ENCODE measurements at regions not wholly inside any gene's neighbourhood (a gene's known extent, or its start where the extent isn't known, plus 50 kb on each side); places are given as distances from the start of the nearest gene placed in this dataset.

DNA sequence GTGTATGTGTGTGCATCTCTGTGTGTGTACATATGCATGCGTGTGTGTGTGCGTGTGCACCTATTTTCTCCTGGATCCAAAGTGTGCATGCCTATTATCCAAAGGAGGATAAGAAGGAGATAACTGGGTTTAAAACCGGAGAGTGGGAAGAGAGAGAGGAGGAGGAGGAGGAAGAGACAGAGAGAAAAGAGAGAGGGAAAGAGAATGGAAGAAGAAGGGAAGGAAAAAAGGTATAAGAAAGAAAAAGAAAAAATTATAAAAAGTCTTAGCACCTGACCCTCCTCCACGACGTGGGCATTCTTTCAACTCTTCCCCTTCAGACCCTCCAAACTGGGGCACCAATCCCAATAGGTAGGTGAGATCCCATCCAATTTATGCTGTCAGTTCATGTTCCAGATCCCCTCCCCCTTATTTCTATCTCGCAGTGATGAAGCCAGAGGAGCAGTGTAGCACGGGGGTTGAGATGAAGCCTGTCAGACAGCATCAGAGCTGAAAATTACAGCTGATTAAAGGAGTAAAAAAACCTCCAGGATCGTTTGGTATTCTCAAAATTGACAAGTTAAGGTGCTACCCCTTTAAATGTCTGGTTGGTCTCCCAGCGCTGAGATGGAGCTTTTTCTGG, 386.7 kb upstream of the ATP5MC3 start:
- H3K4me1 ChIP-seq: peaks cover 8% of the 10 kb centered on the region
- peak overlapping the region; percentile 58 for H2AFZ ChIP-seq
- TF ChIP-seq, protein P1, sequence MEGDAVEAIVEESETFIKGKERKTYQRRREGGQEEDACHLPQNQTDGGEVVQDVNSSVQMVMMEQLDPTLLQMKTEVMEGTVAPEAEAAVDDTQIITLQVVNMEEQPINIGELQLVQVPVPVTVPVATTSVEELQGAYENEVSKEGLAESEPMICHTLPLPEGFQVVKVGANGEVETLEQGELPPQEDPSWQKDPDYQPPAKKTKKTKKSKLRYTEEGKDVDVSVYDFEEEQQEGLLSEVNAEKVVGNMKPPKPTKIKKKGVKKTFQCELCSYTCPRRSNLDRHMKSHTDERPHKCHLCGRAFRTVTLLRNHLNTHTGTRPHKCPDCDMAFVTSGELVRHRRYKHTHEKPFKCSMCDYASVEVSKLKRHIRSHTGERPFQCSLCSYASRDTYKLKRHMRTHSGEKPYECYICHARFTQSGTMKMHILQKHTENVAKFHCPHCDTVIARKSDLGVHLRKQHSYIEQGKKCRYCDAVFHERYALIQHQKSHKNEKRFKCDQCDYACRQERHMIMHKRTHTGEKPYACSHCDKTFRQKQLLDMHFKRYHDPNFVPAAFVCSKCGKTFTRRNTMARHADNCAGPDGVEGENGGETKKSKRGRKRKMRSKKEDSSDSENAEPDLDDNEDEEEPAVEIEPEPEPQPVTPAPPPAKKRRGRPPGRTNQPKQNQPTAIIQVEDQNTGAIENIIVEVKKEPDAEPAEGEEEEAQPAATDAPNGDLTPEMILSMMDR (IDR thresholded peaks at IDR 0.05): no peak
- H3K36me3 ChIP-seq (ENCODE audit: control insufficient read depth, insufficient read depth, low read length): no peaks in the 10 kb centered on the region
- no peaks in the 10 kb centered on the region for H3K27me3 ChIP-seq (ENCODE audit: control insufficient read depth, insufficient read depth, low read length)
- H3K4me2 ChIP-seq (ENCODE audit: low read length): peak overlapping the region; percentile 36
- no peak overlapping the region for H3K27ac ChIP-seq
- no peak overlapping the region for H3K4me3 ChIP-seq (ENCODE audit: low read depth, low read length)
- H3K9ac ChIP-seq: no peak overlapping the region
- H3K9me3 ChIP-seq (ENCODE audit: control insufficient read depth, low read length): no peaks in the 10 kb centered on the region
- H3K79me2 ChIP-seq: no peaks in the 10 kb centered on the region

DNA sequence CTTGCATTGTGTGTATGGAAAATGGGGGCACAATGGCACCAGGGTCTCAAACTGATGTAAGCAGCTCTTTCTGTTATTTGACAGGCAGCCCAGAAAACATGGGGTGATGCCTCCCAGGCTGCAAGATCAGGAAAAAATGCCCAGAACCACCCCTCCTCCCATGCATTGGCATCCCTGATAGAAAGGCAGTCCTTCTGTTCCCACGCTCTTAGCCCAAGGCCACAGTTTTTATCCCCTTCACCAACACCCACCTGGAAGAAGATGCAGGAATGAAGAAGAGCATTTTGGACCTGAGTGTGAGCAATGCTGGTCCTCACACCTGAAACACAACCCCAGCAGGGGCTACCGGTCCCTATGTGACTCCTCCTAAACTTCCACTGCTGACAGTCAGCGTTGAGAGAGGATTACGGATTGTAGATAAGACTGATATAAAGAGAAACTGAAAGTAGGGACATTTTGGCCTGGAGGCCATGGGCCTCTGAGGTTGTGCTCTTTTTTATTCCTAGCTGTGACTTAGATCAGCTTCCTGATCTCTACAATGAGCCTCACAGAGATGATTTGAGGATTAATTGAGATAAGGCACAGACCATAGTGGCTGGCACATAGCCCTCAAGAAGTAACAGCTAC, 386.0 kb upstream of the ATP5MC3 start:
- no peaks in the 10 kb centered on the region for H3K36me3 ChIP-seq (ENCODE audit: control insufficient read depth, insufficient read depth, low read length)
- no peaks in the 10 kb centered on the region for H3K27me3 ChIP-seq (ENCODE audit: control insufficient read depth, insufficient read depth, low read length)
- H3K27ac ChIP-seq: no peak overlapping the region
- H3K9me3 ChIP-seq (ENCODE audit: control insufficient read depth, low read length): no peaks in the 10 kb centered on the region
- no peak overlapping the region for H3K9ac ChIP-seq
- H2AFZ ChIP-seq: peak overlapping the region; percentile 58
- TF ChIP-seq, protein P1 (IDR thresholded peaks at IDR 0.05): no peak
- H3K4me1 ChIP-seq: peaks cover 8% of the 10 kb centered on the region
- no peaks in the 10 kb centered on the region for H3K79me2 ChIP-seq
- no peak overlapping the region for H3K4me3 ChIP-seq (ENCODE audit: low read depth, low read length)
- peak overlapping the region; percentile 36 for H3K4me2 ChIP-seq (ENCODE audit: low read length)

DNA sequence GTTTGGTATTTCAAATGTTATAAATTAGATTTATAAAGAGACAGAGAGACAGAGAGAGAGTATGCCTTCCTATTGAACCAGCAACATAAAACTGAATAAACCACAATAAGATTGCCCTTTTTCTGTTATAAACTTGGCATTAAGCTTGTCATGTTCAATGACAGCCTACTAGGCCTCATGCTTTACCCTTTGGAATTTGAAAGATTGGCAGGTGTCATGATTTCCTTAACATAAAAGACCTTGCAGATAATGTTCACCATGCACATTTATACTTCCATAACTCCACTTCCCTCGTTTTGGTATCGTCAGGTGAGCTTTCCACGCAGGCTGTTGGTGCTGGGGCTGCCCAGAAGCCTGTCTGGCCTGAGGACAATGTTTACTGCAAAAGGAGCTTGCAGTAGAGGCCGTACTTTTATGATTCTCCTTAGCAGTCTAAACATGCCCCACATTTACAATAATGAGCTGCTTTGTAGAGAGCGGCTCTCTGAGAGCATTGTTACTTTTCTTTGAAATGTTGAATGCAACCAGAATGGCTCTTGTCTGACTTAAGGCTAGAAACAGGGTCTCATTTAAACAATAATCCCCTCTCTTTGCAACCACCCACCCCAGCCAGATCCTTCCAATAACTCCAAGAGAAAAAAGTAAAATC, 379.1 kb upstream of the ATP5MC3 start:
- Histone ChIP-seq H3K4me2 (ENCODE audit: low read length) (no peak overlapping the region), H3K9ac (no peak overlapping the region), H3K4me3 (ENCODE audit: low read depth, low read length) (no peak overlapping the region), H2AFZ (no peak overlapping the region), H3K9me3 (ENCODE audit: control insufficient read depth, low read length) (no peaks in the 10 kb centered on the region), H3K27ac (no peak overlapping the region), H3K36me3 (ENCODE audit: control insufficient read depth, insufficient read depth, low read length) (no peaks in the 10 kb centered on the region), H3K79me2 (no peaks in the 10 kb centered on the region), H3K4me1 (no peaks in the 10 kb centered on the region), H3K27me3 (ENCODE audit: control insufficient read depth, insufficient read depth, low read length) (no peaks in the 10 kb centered on the region)
- TF ChIP-seq, protein P1 (IDR thresholded peaks at IDR 0.05): no peak

DNA sequence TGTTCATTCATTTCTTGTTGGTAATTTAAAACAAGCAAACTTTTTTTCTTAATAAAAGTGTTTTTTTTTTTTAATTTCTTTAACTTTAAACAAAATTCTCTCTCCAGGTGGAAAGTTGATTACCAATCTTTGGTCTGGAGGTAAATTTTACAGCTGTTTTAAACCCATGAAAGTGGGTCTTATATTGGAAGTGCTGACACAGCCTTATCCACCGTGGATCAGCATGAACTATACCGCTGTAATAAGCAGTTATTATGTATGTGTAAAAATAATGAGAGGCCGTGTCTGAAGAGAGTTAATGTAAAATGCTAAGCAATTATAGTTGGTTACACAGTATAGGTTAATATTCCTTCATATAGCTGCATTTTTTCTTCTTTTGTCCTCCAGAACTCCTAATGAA, 378.1 kb upstream of the ATP5MC3 start:
- TF ChIP-seq, protein P1 (IDR thresholded peaks at IDR 0.05): no peak
- Histone ChIP-seq H3K4me2 (ENCODE audit: low read length) (no peak overlapping the region), H3K4me3 (ENCODE audit: low read depth, low read length) (no peak overlapping the region), H3K27ac (no peak overlapping the region), H3K27me3 (ENCODE audit: control insufficient read depth, insufficient read depth, low read length) (no peaks in the 10 kb centered on the region), H3K9ac (no peak overlapping the region), H2AFZ (no peak overlapping the region), H3K79me2 (no peaks in the 10 kb centered on the region), H3K4me1 (no peaks in the 10 kb centered on the region), H3K36me3 (ENCODE audit: control insufficient read depth, insufficient read depth, low read length) (no peaks in the 10 kb centered on the region), H3K9me3 (ENCODE audit: control insufficient read depth, low read length) (no peaks in the 10 kb centered on the region)

Measured in parathyroid adenoma (tissue), 2 donors.